PC-3 (cell line): ENCODE measurements at regions not wholly inside any gene's neighbourhood (a gene's known extent, or its start where the extent isn't known, plus 50 kb on each side); places are given as distances from the start of the nearest gene placed in this dataset.

Experiments used
- CTCF ChIP-seq: fragments of 300-600 bp; sonication (generic); conservative IDR thresholded peaks from 2 replicates; pipeline ENCODE4 v1.5.1; 2017; ENCODE audit warnings: antibody characterized with exemption, low read depth, mild to moderate bottlenecking, low read length
- EZH2 ChIP-seq: fragments of 300-600 bp; sonication (generic); IDR thresholded peaks from one replicate; pipeline ENCODE4 v1.6.1; 2017; ENCODE audit warnings: antibody characterized with exemption, mild to moderate bottlenecking, low read length; ENCODE audit not compliant: unreplicated experiment
- EZH2phosphoT487 ChIP-seq: fragments of 300-600 bp; sonication (generic); IDR thresholded peaks from 2 replicates; pipeline ENCODE4 v1.6.1; 2018; ENCODE audit warnings: mild to moderate bottlenecking, antibody characterized with exemption, low read length, borderline replicate concordance

- no peak for TF ChIP-seq EZH2
- TF ChIP-seq CTCF = no peak
- TF ChIP-seq EZH2phosphoT487 = no peak
Measured at GRCh38 chr3:144308396-144308795, 336.8 kb downstream of the DIPK2A start.
